ENCODE measurements at regions not wholly inside any gene's neighbourhood (a gene's known extent, or its start where the extent isn't known, plus 50 kb on each side); places are given as distances from the start of the nearest gene placed in this dataset.

- Histone ChIP-seq H3K27ac (ENCODE audit: low read length) (no peak overlapping the region), H3K9me3 (ENCODE audit: control insufficient read depth in 1 of 2, low read length in 2 of 2) (no peaks in the 10 kb centered on the region), H3K36me3 (ENCODE audit: control insufficient read depth in 1 of 2, insufficient read depth in 2 of 2, low read length in 2 of 2) (no peaks in the 10 kb centered on the region), H3K4me3 (ENCODE audit: low read depth in 1 of 2, low read length in 2 of 2) (no peak overlapping the region), H3K27me3 (ENCODE audit: low read depth, low read length) (no peaks in the 10 kb centered on the region), H3K4me1 (ENCODE audit: control insufficient read depth in 1 of 2, insufficient read depth in 2 of 2, low read length in 2 of 2) (no peaks in the 10 kb centered on the region)
Measured at GRCh38 chr18:72235422-72235821, 308.7 kb downstream of the CBLN2 start.

DNA sequence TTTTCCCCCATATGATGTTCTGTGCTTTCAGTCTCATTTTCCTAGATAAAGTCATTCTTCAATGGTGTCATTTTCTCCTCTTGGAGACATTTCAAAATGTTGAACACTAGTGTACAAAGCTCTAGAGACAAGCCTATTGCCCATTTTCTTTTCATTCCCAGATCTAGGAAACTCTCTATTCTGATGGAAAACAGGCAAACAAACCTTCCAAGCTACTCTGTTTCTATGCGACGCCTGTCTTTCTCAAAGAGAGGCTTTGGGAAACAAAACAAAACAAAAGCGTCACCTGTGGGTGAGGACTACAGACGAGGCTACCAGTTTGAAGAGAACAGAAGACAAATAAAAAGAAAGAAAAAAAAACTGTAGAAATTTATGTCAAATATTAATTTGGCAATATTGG, 311.0 kb downstream of the CBLN2 start:
- Histone ChIP-seq H3K27me3 (ENCODE audit: low read depth, low read length) (no peaks in the 10 kb centered on the region), H3K36me3 (ENCODE audit: control insufficient read depth in 1 of 2, insufficient read depth in 2 of 2, low read length in 2 of 2) (no peaks in the 10 kb centered on the region), H3K4me3 (ENCODE audit: low read depth in 1 of 2, low read length in 2 of 2) (no peak overlapping the region), H3K9me3 (ENCODE audit: control insufficient read depth in 1 of 2, low read length in 2 of 2) (no peaks in the 10 kb centered on the region), H3K27ac (ENCODE audit: low read length) (no peak overlapping the region), H3K4me1 (ENCODE audit: control insufficient read depth in 1 of 2, insufficient read depth in 2 of 2, low read length in 2 of 2) (no peaks in the 10 kb centered on the region)

GRCh38 chr18:72232644-72233043, 311.5 kb downstream of the CBLN2 start:
- Histone ChIP-seq H3K27ac (ENCODE audit: low read length) (no peak overlapping the region), H3K4me1 (ENCODE audit: control insufficient read depth in 1 of 2, insufficient read depth in 2 of 2, low read length in 2 of 2) (no peaks in the 10 kb centered on the region), H3K27me3 (ENCODE audit: low read depth, low read length) (no peaks in the 10 kb centered on the region), H3K4me3 (ENCODE audit: low read depth in 1 of 2, low read length in 2 of 2) (no peak overlapping the region), H3K9me3 (ENCODE audit: control insufficient read depth in 1 of 2, low read length in 2 of 2) (no peaks in the 10 kb centered on the region), H3K36me3 (ENCODE audit: control insufficient read depth in 1 of 2, insufficient read depth in 2 of 2, low read length in 2 of 2) (no peaks in the 10 kb centered on the region)

GRCh38 chr18:72225958-72226357, 318.2 kb downstream of the CBLN2 start:
- no peaks in the 10 kb centered on the region for H3K36me3 ChIP-seq (ENCODE audit: control insufficient read depth in 1 of 2, insufficient read depth in 2 of 2, low read length in 2 of 2)

GRCh38 chr18:72223733-72224132, 320.4 kb downstream of the CBLN2 start:
- Histone ChIP-seq H3K27me3 (ENCODE audit: low read depth, low read length) (no peaks in the 10 kb centered on the region), H3K27ac (ENCODE audit: low read length) (no peak overlapping the region), H3K36me3 (ENCODE audit: control insufficient read depth in 1 of 2, insufficient read depth in 2 of 2, low read length in 2 of 2) (no peaks in the 10 kb centered on the region), H3K4me1 (ENCODE audit: control insufficient read depth in 1 of 2, insufficient read depth in 2 of 2, low read length in 2 of 2) (no peaks in the 10 kb centered on the region), H3K4me3 (ENCODE audit: low read depth in 1 of 2, low read length in 2 of 2) (no peak overlapping the region), H3K9me3 (ENCODE audit: control insufficient read depth in 1 of 2, low read length in 2 of 2) (peaks cover 0 to 2% of the 10 kb centered on the region in 2 donors)

More at GRCh38 chr18:72225958-72226357, 318.2 kb downstream of the CBLN2 start:
- no peak overlapping the region for H3K27ac ChIP-seq (ENCODE audit: low read length)
- H3K4me3 ChIP-seq (ENCODE audit: low read depth in 1 of 2, low read length in 2 of 2): no peak overlapping the region
- H3K9me3 ChIP-seq (ENCODE audit: control insufficient read depth in 1 of 2, low read length in 2 of 2): peaks cover 0 to 2% of the 10 kb centered on the region in 2 donors
- no peaks in the 10 kb centered on the region for H3K4me1 ChIP-seq (ENCODE audit: control insufficient read depth in 1 of 2, insufficient read depth in 2 of 2, low read length in 2 of 2)
- H3K27me3 ChIP-seq (ENCODE audit: low read depth, low read length): no peaks in the 10 kb centered on the region

DNA sequence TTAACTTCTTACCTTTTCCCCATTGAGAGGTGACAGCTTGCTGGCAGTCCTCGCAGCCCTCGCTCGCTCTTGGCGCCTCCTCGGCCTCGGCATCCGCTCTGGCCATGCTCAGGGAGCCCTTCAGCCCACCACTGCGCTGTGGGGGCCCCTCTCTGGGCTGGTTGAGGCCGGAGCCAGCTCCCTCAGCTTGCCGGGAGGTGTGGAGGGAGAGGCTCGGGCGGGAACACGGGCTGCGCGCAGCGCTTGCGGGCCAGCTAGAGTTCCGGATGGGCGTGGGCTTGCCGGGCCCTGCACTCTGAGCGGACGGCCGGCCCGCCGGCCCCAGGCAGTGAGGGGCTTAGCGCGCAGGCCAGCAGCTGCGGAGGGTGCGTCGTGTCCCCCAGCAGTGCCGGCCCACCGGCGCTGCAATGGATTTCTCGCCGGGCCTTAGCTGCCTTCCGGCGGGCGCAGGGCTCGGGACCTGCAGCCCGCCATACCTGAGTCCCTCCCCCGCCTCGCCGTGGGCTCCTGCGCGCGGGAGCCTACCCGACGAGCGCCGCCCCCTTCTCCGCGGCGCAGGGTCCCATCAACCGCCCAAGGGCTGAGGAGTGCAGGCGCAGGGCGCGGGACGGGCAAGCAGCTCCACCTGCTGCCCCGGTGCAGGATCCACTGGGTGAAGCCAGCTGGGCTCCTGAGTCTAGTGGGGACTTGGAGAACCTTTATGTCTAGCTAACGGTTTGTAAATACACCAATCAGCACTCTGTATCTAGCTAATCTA, 335.0 kb downstream of the CBLN2 start:
- Histone ChIP-seq H3K4me1 (ENCODE audit: control insufficient read depth in 1 of 2, insufficient read depth in 2 of 2, low read length in 2 of 2) (no peaks in the 10 kb centered on the region), H3K36me3 (ENCODE audit: control insufficient read depth in 1 of 2, insufficient read depth in 2 of 2, low read length in 2 of 2) (no peaks in the 10 kb centered on the region), H3K9me3 (ENCODE audit: control insufficient read depth in 1 of 2, low read length in 2 of 2) (no peaks in the 10 kb centered on the region), H3K4me3 (ENCODE audit: low read depth in 1 of 2, low read length in 2 of 2) (no peak overlapping the region), H3K27me3 (ENCODE audit: low read depth, low read length) (no peaks in the 10 kb centered on the region), H3K27ac (ENCODE audit: low read length) (no peak overlapping the region)

DNA sequence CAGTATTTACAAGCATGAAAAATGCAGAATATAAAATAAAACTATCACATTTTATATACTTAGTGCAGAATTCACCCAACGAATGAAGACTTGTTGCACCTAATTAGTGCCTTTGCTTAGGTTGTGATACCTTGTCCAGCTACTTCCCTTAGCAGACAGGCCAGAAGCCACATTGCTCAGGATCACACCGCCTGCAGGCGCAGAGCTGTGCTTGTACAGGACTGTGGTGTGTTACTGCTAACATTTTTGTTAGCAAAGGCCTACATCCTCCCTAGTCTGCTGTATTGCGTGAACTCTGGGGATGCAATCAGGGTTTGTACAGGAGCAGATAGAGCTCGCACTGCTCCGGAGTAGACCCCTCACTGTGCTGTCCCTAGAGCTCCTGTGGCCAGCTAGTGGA, 336.9 kb downstream of the CBLN2 start:
- Histone ChIP-seq H3K4me3 (ENCODE audit: low read depth in 1 of 2, low read length in 2 of 2) (no peak overlapping the region), H3K27me3 (ENCODE audit: low read depth, low read length) (no peaks in the 10 kb centered on the region), H3K9me3 (ENCODE audit: control insufficient read depth in 1 of 2, low read length in 2 of 2) (no peaks in the 10 kb centered on the region)

DNA sequence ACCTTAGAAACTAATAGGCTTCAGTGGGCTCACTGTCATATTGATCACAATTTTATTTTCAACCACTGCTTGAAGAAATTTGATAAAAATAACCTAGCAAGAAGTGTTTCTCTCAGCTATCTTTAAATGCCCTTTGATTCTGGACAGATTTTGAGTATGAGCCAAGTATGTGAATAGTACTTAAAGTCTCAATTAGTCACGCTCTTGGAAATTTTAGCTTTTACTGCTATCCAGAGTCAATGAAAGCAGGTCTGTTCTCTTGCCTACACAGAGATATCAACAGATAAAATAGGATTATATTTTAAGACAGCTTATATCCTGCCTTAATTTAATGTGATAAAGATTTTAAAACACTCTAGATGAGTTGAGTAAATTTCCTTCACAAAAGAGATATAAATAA, 337.3 kb downstream of the CBLN2 start:
- Histone ChIP-seq H3K36me3 (ENCODE audit: control insufficient read depth in 1 of 2, insufficient read depth in 2 of 2, low read length in 2 of 2) (no peaks in the 10 kb centered on the region), H3K9me3 (ENCODE audit: control insufficient read depth in 1 of 2, low read length in 2 of 2) (no peaks in the 10 kb centered on the region), H3K4me1 (ENCODE audit: control insufficient read depth in 1 of 2, insufficient read depth in 2 of 2, low read length in 2 of 2) (no peaks in the 10 kb centered on the region), H3K27ac (ENCODE audit: low read length) (no peak overlapping the region), H3K27me3 (ENCODE audit: low read depth, low read length) (no peaks in the 10 kb centered on the region), H3K4me3 (ENCODE audit: low read depth in 1 of 2, low read length in 2 of 2) (no peak overlapping the region)

More for the DNA sequence above, 336.9 kb downstream of the CBLN2 start:
- Histone ChIP-seq H3K4me1 (ENCODE audit: control insufficient read depth in 1 of 2, insufficient read depth in 2 of 2, low read length in 2 of 2) (no peaks in the 10 kb centered on the region), H3K27ac (ENCODE audit: low read length) (no peak overlapping the region), H3K36me3 (ENCODE audit: control insufficient read depth in 1 of 2, insufficient read depth in 2 of 2, low read length in 2 of 2) (no peaks in the 10 kb centered on the region)

- no peaks in the 10 kb centered on the region for H3K27me3 ChIP-seq (ENCODE audit: low read depth, low read length)
- H3K36me3 ChIP-seq (ENCODE audit: control insufficient read depth in 1 of 2, insufficient read depth in 2 of 2, low read length in 2 of 2): no peaks in the 10 kb centered on the region
- peaks cover 0 to 2% of the 10 kb centered on the region in 2 donors for H3K9me3 ChIP-seq (ENCODE audit: control insufficient read depth in 1 of 2, low read length in 2 of 2)
- H3K4me1 ChIP-seq (ENCODE audit: control insufficient read depth in 1 of 2, insufficient read depth in 2 of 2, low read length in 2 of 2): no peaks in the 10 kb centered on the region
- no peak overlapping the region for H3K4me3 ChIP-seq (ENCODE audit: low read depth in 1 of 2, low read length in 2 of 2)
- H3K27ac ChIP-seq (ENCODE audit: low read length): no peak overlapping the region
Measured at GRCh38 chr18:72201032-72201431, 343.1 kb downstream of the CBLN2 start.

- no peaks in the 10 kb centered on the region for H3K4me1 ChIP-seq (ENCODE audit: control insufficient read depth in 1 of 2, insufficient read depth in 2 of 2, low read length in 2 of 2)
- no peak overlapping the region for H3K4me3 ChIP-seq (ENCODE audit: low read depth in 1 of 2, low read length in 2 of 2)
- H3K27me3 ChIP-seq (ENCODE audit: low read depth, low read length): no peaks in the 10 kb centered on the region
- H3K36me3 ChIP-seq (ENCODE audit: control insufficient read depth in 1 of 2, insufficient read depth in 2 of 2, low read length in 2 of 2): no peaks in the 10 kb centered on the region
- no peak overlapping the region for H3K27ac ChIP-seq (ENCODE audit: low read length)
- H3K9me3 ChIP-seq (ENCODE audit: control insufficient read depth in 1 of 2, low read length in 2 of 2): peaks cover 0 to 2% of the 10 kb centered on the region in 2 donors
Measured at GRCh38 chr18:72197591-72197990, 346.6 kb downstream of the CBLN2 start.

- H3K36me3 ChIP-seq (ENCODE audit: control insufficient read depth in 1 of 2, insufficient read depth in 2 of 2, low read length in 2 of 2): no peaks in the 10 kb centered on the region
Measured at GRCh38 chr18:72194072-72194471, 350.1 kb downstream of the CBLN2 start.

GRCh38 chr18:72187956-72188355, 356.2 kb downstream of the CBLN2 start:
- H3K4me1 ChIP-seq (ENCODE audit: control insufficient read depth in 1 of 2, insufficient read depth in 2 of 2, low read length in 2 of 2): no peaks in the 10 kb centered on the region
- H3K36me3 ChIP-seq (ENCODE audit: control insufficient read depth in 1 of 2, insufficient read depth in 2 of 2, low read length in 2 of 2): no peaks in the 10 kb centered on the region
- no peaks in the 10 kb centered on the region for H3K9me3 ChIP-seq (ENCODE audit: control insufficient read depth in 1 of 2, low read length in 2 of 2)
- no peak overlapping the region for H3K4me3 ChIP-seq (ENCODE audit: low read depth in 1 of 2, low read length in 2 of 2)
- H3K27me3 ChIP-seq (ENCODE audit: low read depth, low read length): no peaks in the 10 kb centered on the region
- H3K27ac ChIP-seq (ENCODE audit: low read length): no peak overlapping the region

More at GRCh38 chr18:72194072-72194471, 350.1 kb downstream of the CBLN2 start:
- no peak overlapping the region for H3K4me3 ChIP-seq (ENCODE audit: low read depth in 1 of 2, low read length in 2 of 2)
- no peaks in the 10 kb centered on the region for H3K4me1 ChIP-seq (ENCODE audit: control insufficient read depth in 1 of 2, insufficient read depth in 2 of 2, low read length in 2 of 2)
- H3K27ac ChIP-seq (ENCODE audit: low read length): no peak overlapping the region
- H3K27me3 ChIP-seq (ENCODE audit: low read depth, low read length): no peaks in the 10 kb centered on the region
- H3K9me3 ChIP-seq (ENCODE audit: control insufficient read depth in 1 of 2, low read length in 2 of 2): no peaks in the 10 kb centered on the region
